ENCODE measurements at regions not wholly inside any gene's neighbourhood (a gene's known extent, or its start where the extent isn't known, plus 50 kb on each side); places are given as distances from the start of the nearest gene placed in this dataset.

DNA sequence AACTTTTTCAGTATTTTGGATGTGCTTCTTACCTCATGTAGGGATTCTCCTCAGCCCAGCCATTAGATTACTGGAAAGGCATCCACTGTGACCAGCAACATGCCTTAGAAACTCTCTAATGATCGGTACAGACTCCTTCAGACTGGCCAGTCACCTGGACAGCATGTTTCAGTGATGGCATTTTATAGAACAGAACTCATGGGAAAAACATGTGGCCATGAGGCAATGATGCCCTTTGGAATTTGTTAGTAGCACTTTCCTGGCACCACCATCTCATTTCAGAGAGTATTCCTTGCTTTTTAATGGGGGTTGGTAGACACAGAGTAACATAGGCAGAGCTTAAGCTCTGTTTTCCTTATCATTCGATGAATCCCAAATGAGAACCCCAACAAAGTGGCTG lies 72.1 kb upstream of the FAM98A start:
- TF ChIP-seq, protein P1, sequence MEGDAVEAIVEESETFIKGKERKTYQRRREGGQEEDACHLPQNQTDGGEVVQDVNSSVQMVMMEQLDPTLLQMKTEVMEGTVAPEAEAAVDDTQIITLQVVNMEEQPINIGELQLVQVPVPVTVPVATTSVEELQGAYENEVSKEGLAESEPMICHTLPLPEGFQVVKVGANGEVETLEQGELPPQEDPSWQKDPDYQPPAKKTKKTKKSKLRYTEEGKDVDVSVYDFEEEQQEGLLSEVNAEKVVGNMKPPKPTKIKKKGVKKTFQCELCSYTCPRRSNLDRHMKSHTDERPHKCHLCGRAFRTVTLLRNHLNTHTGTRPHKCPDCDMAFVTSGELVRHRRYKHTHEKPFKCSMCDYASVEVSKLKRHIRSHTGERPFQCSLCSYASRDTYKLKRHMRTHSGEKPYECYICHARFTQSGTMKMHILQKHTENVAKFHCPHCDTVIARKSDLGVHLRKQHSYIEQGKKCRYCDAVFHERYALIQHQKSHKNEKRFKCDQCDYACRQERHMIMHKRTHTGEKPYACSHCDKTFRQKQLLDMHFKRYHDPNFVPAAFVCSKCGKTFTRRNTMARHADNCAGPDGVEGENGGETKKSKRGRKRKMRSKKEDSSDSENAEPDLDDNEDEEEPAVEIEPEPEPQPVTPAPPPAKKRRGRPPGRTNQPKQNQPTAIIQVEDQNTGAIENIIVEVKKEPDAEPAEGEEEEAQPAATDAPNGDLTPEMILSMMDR (IDR thresholded peaks at IDR 0.05) = no peak
- no peak for TF ChIP-seq POLR2AphosphoS5 (IDR thresholded peaks at IDR 0.05)
